SIG-M5 treated with dmso at 0.1 percent for 504 hours (cell line): ENCODE measurements at regions not wholly inside any gene's neighbourhood (a gene's known extent, or its start where the extent isn't known, plus 50 kb on each side); places are given as distances from the start of the nearest gene placed in this dataset.
"Not testable (repeated sequence)": the region's sequence is repeated elsewhere in the genome, so short reads cannot be mapped to it uniquely, and the experiment has no call there.

ENCODE experiments used
- DNase-seq: peaks from one replicate; lab custom pipeline; 2025; ENCODE audit not compliant: unreplicated experiment; lab: John Stamatoyannopoulos, UW

DNA sequence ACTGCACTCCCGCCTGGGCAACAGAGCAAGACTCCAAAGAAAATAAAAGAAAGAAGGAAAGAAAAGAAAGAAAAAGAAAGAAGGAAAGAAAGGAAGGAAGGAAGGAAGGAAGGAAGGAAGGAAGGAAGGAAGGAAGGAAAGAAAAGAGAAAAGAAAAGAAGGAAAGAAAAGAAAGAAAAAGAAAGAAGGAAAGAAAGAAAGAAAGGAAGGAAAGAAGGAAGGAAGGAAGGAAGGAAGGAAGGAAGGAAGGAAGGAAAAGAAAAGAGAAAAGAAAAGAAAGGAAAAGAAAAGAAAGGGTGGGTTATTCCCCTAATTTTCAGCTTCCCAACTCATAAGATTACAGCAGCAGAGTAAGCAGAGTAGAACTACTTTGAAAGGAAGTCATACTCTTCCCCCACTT is 64.4 kb downstream of the TMEM200C start:
- DNase-seq = not testable (repeated sequence)

DNA sequence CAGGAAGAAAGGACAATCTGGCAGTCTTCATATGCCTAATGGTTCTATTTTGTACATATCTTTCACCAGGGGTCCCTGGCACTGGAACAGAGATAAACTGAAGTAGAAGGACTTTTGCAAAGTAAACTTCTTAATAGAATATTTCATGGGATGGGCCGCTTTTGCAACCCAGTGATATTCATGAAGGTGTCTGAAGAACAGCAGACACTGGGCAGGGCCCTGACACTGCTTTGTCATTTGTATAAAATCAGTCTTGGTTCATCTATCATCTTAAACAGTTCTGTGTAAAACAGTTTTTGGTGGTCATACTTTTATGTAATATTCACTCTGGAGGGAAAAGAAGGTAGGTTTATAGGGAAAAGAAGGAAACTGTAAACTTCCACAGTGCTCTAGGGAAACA is 66.4 kb downstream of the TMEM200C start:
- no peak for DNase-seq

DNA sequence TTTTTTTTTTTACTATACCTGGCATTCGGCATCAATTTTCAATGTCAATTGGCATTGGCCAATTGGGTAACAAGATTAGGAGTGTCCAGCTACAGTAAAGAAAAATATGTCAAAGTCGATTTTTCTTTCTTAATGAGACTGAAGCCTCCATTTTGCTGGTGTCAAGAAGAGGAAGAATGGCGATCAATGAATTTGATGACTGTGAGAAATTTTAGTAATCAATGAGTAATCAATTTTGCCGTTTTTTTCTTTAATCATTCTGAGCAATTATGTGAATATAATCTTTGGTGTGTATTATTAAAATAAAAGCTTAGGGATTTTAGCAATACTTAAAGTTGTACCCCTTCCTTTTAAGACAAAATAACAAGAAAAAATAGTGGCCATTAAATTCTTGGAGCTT is 69.7 kb downstream of the TMEM200C start:
- no peak for DNase-seq

DNA sequence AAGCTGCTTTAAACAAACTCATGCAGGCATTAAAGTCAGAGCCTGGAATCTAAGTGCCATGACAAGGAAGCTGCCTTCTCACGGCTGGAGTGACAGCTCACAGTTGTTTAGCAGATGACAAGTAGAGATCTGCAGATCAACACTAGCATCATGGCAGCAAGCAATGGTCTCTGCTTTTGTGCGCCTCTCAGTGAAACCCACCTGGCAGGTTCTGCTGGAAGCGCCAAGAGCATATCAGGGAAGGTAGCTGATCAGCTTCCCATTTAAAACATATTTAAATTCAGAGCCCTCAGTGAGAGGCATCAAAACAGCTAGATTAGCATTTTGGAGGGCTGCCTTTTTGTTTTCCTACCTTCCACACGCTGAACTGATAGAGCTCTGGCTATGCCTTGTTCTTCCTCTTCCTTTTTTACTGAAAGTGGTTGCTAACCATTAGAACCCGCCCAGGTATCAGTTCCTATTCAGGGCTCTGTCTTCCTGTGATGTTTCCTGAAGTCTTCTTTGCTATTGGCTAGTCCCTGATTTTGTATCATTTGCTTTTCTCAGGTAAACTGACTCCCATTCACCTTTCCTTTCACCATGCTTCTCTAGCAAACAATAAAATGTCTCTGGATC is 70.8 kb downstream of the TMEM200C start:
- no peak for DNase-seq

DNA sequence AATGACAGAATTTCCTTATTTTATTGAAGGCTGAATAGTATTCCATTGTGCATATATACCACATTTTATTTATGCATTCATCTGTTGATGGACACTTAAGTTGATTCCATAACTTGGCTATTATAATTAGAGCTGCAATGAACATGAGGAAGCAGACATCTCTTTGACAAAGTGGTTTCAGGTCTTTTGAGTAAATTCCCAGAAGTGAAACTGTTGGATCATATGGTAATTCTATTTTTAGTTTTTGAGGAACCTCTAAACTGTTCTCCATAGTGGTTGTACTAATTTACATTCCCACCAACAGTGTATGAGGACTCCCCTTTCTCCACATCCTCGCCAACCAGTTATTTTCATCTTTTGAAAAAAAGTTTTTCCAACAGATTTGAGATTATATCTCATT is 77.5 kb downstream of the TMEM200C start:
- DNase-seq = no peak

DNA sequence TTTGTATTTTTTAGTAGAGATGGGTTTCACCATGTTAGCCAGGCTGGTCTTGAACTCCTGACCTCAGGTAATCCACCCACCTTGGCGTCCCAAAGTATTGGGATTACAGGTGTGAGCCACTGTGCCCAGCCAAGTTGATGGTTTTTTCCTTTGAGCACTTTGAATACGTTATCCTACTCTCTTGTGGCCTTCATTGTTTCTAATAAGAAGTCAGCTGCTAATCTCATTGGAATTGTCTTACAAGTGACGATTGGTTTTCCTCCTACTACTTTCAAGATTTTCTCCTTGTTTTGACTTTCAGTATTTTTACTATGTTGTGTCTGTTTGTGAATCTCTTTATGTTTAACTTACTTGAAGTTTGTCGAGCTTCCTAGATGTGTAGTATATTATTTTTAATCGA is 88.5 kb downstream of the TMEM200C start:
- no peak for DNase-seq

DNA sequence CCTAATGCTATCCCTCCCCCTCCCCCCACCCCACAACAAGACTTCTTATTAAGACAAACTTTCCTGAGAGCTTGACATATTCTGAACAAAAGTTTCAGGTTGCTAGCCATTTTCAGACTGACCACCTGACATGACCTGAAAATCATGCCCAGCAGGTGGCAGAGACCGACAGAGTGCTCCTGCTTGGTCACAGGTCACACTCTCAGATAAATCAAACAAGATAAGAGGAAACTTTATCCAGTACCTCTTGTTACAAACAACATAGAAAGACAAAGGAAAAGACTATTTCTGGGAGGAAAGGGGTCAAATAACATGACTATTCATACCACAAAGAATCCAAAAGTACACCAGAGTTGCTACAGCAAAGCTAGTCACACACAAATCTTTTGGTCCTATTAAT is 107.4 kb downstream of the TMEM200C start:
- no peak for DNase-seq

DNA sequence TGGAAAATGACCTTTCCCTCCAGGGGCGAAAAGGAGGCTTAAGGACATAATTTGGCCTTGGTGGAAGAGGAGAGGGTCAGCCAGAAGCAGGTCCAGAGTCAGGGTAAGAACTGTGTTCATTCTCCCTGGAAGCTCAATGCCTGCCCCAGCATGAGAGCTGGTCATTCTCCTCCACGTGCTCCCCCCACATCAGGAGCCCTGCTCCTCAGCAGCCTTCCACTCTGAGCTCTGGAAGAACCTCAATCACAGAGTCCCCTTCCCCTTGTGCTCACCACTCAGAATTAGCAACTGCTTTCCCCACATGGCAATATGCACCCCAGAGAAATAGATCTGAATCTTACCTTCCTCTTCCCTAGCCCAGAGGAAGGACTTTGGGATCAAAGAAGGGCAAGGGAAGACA is 115.4 kb downstream of the TMEM200C start:
- DNase-seq = no peak

DNA sequence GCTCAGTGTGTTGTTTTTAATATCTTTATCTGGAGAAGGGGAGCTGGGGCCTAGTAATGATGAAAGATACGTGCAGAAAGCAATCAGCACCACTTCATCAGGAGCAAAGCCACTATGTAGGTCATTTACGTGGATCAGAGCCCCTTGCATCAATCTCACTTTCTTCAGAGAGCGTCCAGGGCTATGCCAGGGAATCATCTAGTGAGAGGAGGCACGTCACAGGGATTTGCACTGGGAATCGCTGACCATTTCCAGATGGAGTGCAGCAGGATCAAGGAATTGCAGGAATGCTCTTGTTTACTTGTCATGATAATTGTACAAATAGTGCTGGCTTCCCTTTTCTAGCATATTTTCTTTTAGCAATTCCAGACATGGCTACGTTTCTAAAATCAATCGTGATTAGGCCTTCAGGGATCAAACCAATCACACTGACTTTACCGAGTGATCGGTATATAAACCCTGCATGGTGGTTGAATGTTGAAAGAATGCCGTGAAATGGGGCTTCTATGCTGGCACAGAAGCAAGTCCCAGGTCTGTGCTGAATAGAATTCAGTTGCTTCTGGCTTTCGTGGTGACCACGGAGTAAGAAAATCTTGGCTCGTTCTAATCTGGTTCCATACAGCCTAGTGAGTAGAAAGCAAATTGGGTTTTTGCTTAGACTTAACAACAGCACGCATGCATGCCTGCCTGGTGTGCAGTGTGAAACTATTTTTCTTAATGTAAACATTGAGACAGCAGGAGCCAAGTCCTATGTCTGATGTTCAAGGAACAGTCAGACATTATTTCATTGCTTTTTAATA is 122.8 kb downstream of the TMEM200C start:
- no peak for DNase-seq

DNA sequence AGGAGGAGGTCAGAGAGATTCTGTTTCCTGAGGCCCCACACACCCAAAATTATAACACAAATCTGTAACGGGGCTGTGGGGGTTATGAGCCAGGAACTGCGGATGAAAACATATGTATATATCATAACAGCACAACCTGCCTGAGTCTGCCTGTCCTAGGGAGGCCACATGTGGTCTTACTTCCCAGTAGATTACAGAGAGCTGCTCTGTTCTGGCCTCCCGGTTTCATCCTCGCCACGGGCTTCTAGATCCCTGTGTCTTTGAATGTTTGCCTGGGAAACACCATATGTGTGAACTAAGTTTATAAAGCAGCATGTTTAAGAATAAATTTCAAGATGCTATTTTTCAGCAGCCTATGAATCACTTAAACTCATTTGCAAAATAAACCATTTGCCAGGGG is 124.0 kb downstream of the TMEM200C start:
- no peak for DNase-seq

DNA sequence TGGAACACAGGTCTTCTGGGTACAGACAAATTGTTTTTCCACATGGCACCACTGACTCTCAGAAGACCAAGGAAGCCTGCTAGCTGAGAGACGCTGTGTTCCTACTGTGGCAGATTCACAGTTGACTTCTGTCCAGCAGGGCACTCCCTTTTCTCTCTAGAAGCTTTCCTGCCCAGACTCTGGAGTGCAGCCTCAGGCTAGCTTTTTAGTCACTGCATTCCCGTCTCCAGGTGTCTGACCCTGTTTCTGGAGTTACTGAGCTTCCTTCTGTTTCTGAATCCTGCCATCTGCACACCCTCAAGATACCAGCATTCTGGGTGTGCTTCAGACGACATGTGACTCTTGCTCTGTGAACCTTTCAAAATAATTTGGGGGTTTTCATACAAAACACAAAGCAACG is 125.1 kb downstream of the TMEM200C start:
- no peak for DNase-seq

DNA sequence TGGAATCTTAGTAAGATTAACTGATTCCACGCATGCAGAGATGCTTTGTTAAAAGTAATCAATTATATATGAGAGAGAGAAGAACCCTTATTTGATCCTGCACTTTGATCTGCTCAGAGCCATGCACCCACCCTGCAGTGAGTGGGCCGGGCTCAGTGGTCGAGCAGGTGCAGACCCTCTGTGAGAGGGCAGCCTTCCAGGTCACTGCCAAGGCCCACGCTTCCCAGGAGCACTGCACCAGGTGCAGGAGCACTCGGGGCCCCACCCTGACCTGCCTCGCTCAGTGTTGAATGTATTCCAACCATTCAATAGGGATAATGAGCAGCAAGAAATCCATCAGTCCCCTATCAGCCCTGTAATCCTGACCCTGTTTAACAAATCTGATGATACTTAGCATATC is 126.9 kb downstream of the TMEM200C start:
- DNase-seq = no peak

DNA sequence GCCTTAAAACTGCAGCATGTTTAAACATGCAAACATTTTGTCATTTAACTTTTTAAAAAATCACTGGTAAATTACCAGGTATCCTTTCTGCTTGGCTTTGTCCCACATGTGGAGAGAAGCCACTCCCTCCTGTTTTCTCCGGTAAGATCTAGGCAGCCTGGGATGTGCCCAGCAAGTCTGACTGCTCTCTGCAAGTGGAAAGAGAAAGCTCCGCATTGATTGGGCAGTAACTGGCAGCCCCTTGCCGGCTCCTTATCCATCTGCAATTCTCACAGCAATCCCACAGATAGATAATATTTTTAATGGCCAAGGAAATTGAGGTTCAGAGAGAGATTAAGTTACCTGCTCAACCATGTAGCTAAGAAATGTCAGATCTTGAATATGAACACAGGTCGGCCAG is 136.1 kb downstream of the TMEM200C start:
- no peak for DNase-seq

DNA sequence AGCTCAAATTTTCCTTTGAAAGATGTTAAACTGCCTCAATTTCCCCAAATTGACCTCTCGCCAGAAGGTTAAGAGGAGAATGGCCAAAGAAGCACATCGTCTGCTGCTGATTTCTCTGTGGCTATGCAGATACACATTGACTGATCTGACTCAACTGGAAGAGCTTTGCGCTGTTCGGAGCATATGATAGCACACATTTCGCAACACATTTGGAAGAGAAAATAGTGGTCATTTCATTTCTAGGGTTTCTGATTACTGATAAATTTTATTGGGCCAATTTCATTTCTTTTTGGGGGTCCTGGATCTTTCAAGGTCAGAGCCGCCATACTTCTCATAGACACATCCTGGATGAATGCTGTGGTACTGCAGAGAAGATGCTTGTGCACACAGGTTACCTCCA is 138.5 kb downstream of the TMEM200C start:
- no peak for DNase-seq

DNA sequence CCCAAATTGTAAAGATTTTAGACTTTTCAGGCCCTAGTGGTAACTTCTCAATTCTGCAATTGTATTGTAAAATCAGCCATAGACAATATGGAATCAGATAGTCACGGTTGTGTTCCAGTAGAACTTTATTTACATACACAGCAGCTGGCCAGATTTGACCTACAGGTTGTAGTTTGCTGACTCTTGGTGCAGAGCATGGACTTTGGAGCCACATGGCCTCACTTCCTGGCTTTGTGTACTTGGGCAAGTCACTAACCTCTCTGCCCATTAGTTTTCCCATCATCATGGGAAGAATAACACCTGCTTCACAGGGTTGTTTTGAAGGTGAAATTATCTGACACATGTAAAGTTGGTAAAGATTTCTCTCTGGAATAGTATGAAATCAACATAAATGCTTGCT is 147.6 kb downstream of the TMEM200C start:
- no peak for DNase-seq

DNA sequence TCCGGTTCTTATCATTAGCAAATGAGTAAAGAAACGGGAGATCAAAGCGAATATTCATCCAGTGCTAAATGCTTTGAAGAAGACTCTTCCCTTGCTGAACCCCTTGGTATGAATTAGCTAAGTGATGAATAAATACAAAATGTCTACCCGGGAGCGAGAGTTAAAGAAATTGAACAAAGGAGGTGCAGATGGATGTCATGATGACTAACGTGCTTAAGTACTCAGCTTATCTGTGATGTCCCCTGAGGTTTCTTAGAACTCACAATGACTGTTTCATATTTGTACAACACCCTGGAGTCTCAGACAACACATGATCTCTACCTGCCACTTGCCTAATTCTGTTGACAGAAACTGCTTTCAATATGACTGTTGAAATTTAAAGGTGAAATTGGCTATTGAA is 148.5 kb downstream of the TMEM200C start:
- no peak for DNase-seq

DNA sequence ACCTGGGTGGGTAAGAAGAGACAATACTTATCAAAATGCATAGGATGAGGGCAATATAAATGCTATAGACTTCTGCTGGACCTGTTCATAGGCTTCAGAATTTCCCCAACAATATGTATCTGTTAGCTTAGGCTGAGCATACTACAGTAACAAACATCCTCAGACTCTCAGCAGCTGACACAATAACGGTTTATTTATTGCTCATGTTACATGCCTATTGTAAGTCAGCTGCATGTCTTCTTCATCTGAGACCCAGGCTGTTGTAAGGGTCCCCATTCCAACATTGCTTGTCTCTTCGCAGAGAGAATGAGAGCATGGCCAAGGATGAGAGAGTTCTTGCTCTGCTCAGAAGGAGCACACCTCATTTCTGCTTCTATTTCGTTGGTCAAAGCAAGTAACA is 150.7 kb downstream of the TMEM200C start:
- no peak for DNase-seq

DNA sequence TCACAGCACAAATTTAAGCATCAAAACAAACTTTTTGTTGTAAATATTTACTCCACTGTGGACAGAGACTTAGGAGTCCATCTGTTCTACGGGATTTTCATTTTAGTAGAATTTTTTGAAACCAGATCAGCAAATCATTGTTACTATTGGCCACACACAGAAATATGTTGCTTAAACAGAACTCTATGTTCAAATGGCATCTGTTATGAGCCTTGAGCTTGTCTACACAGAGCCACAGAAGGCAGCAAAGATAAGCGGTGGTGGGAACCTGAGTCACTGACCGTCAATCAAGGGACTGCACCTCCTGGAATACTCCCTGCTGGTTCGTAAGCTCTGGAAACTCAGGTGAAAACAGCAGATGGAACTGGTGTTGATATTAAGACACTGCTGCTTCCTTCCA is 156.8 kb downstream of the TMEM200C start:
- DNase-seq = no peak

DNA sequence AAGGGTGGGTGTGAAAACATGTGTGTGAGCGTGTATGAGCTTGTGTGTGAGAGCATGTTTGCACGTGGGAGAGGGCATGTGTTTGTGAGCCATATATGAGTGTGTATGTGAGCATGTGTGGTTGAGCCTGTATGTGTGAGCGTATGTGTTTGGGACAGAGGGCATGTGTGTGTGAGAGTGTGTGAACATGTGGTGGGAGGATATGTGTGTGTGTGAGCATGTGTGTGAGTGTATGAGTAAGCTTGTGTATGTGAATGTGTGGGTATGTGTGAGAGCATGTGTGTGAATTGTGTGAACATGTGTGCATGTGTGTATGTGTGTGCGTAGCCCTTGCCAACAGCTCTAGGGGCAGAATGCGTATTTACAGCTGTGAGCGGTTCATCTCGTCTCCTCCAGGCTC is 163.0 kb downstream of the TMEM200C start:
- no peak for DNase-seq

DNA sequence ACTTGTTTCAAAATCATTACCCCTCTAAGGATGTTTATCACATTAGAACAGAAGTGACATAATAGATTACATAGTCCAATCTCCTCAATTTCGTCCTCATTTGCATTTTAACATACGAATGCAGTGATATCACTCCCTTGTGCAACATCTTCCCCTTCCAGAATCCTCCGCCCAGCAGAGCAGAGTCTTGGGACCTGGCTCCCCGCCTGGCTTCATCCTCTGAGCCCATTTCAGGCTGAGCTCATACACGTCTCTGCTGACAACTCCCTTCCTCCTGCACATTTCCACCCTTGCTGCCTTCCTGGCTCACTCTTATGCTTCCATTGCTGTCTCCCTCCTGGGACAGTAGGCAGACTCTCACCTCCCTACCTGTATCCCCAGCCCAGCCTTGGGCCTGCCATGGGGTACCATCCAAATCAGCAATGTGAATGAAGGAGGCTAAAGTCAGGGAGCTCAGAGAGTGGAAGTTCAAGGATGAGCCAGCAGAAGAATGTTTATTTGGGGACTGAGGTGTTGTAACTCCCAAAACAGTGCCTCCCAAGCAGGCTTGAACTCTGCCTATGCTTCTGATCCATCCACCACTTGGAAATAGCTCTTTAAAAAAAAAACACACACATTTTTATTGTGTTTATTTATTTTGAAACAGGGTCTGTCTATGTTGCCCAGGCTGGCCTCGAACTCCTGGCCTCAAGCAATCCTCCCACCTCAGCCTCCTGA is 165.2 kb downstream of the TMEM200C start:
- DNase-seq = no peak

DNA sequence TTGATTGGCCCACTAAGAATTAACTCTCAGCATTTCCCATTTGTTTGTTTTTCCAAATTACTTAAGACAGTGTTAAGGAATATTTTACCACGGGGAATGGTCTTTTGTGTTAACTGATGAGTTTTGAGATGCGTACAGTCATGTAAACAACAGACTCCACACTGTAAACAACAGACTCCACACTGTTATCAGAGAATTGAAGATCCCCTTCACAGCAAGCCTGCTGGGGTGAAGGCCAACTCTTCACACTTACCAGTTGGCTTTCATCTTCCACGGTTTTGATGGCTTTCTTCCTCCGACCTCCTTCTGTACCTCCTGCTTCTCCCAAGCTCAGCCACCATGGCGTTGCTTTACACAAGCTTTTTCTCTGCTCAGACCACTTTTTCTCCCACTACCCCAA is 166.8 kb downstream of the TMEM200C start:
- no peak for DNase-seq

DNA sequence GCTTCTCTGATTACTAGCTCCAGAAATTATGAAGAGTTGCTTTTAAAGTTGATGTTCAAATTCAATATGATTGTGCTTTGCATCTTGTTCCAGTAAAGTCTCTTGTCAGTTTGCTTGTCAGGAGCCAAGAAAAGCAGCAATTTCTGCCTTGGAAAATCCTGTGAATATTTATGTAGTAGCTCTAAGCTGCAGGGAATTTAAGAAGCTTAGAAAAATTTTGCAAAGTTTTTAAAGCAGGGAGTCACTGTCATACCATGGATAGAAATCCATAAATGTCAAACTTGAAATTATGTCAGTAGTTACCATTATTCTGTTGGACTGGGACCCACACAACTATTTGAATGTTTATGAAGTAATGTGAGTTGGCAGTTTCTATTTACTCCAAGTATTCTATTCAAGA is 169.3 kb downstream of the TMEM200C start:
- no peak for DNase-seq
